NCI-H1105 (cell line): ENCODE measurements at regions not wholly inside any gene's neighbourhood (a gene's known extent, or its start where the extent isn't known, plus 50 kb on each side); places are given as distances from the start of the nearest gene placed in this dataset.

Experiments
- DNase-seq: peaks from one replicate; lab custom pipeline; 2025; lab: John Stamatoyannopoulos, UW

DNA sequence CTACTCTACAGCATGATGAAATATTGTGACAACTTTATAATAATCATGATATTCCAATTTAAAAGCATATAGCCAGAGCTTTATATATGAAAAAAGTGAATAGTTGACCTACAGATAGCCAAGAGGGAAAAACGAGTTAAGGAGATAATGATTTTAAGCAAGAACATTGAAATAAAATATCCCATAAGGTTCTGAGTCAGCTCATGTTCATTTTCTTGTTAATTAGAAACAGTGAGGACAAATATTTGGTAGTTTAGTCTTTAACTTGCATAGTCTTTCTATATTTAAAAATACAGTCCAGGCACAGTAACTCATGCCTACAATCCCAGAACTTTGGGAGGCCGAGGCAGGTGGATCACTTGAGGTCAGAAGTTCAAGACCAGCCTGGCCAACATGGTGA, 55.8 kb upstream of the CDH6 start:
- no peak for DNase-seq

DNA sequence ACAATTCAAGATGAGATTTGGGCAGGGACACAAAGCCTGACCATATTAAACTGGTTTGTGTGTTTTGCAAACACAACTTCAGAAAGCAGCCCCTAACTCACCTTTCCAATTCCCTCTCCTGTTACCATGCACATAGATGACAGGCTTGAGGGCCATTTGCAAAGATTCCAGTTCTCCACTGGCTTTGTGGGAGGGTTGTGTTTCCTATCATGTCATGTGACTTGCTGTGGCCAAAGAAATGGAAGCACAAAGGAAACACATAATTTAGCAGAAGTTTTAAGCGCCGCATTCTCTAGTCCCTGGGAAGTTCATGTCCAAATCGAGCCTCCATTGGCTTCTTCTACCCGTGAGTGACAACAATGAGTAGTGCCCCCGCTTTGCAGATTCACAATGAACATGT, 57.9 kb upstream of the CDH6 start:
- no peak for DNase-seq

DNA sequence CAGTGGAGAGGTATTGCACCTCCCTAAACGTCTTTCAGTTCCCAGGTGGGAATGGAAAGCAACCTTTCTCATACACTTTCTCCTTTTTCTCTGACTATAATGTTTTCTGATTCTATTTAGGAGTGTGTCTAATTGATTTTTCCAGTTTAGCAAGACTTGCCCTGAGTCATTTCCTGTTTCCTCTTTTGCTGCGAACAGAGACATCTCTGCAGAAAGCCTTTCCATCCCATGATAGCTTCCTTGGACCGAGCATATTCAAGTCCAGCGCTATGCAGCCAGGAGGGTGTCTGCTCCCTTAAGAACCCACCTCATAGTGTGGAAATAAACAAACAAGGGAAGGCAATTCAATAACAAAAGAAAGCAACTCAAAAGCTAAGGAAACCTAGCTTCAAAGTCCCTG, 60.0 kb upstream of the CDH6 start:
- DNase-seq = no peak

DNA sequence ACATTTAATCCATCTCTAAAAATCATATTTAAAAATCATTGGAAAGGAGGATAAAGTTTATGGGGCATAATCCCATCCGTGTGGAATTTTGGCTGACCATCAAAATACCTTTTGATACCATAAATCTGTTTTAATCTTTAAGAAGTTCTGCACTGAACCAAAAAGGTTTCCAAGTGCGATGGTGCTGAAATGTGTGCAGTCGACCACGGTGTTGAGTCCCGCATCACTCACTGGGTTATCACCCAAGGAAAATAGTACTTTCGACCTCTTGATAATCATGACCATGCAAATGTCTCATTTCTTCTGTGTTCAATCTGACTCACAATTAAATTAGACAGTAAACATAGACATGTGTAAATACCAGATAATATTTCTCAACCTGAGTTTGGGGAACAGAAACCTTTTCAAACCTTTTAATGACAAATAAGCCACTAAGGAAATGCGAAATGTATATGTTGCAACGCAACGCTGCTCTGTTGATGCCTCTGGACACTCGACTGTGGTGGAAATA, 62.0 kb upstream of the CDH6 start:
- no peak for DNase-seq

DNA sequence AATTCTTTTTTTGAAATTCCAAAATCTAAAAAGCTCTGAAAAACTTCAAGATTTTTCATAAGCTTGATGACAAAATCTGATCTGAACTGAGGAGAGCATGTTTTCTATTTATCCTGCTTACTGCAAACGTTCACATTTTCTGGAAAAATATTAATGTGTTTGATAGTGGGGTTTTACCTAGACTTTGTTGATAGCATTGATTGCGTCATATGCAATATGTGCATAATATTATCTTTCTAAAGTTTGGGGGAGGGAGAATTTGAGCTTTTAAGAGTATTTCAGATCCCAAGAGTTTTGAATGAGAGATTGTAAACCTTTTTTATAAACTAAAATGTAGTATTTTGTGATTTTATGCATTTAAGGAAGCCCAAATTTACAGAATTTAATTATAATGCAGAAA, 62.8 kb upstream of the CDH6 start:
- no peak for DNase-seq

DNA sequence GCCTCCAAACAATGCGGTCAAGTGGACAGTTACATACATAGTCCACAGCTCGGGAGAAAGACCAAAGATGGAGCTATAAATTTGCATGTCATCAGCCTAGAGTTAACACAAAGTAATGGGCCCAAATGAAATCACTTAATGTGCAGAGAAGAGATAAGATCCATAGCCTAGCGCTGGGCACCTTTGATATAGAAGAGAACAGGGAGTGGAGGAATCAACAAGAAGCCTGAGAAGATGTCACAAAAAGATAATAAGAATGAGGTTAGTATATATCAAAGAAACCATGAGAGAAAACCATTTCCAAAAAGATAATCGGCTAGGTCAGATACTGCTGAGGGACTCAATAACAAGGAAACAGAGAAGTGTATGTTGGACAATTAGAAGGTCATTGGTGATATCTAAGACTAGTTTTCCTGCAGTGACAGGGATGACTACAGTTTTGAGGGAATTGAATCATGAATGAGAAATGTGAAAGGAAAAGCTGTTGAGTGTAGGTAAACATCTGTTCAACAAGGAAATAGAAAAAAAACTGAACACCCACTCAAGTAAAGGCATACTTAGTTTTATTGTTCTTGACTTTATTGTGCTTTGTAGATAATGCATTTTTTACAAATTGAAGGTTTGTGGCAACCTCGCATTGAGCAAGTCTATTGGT, 68.7 kb upstream of the CDH6 start:
- no peak for DNase-seq

DNA sequence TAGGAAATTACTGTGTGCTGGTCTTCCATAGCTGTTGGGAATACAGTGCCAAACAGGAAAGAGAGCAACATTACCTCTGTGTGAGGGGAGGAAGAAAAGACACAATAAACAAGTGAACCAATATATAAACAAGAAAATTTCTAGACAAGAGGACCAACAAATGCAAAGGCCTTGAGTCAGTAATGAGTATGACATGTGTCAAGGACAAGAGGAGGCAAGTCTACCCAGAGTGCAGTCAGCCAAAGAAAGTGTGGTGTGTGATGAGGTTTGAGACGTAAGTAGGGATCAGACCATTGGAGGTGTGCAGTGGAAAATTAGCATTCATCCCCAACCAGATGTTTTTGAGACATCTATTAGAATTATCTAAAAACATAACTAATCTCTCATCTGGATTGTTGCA, 69.5 kb upstream of the CDH6 start:
- no peak for DNase-seq

DNA sequence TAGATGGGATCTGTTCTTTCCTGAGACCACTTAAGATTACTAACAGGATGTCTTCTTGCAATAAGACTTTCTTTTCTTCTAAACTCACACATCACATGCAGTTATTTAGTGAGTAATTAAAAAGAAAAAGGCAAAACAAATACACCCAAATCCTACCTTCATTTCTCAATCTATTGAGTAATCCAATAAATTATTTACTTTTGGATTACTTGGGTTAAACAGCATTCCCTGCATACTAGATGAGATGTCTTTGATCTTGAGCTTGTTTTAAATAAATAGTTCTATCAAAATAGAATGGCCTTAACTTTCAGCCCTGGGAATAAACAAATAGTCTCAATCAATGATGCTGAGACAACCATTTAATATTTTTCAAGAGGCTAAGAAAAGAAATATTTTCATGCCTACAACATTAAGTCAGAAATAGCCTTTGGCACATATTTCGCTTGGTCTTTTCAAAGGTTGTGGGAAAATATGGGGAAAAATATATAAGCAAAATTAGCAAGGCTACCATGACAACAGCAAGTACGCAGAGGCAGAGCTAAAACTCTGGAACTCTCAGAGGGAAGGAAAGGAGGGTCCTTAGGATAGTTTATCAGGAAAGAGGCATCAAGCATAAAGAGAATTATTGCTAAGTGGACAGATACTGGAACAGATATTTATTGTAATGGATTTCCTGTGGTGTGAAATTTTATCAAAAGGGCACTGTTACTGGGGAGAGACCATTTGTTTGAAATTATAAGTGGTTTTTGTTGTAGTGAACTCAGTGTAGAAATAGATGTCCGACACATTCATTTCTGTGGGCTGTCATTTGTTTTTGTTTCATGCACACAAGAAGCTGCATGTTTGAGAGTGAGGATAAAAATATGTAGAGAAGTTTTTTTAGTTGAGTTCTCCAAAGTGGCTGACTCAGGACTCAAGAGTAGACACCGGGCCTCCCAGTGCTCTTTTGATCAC, 70.2 kb upstream of the CDH6 start:
- no peak for DNase-seq

DNA sequence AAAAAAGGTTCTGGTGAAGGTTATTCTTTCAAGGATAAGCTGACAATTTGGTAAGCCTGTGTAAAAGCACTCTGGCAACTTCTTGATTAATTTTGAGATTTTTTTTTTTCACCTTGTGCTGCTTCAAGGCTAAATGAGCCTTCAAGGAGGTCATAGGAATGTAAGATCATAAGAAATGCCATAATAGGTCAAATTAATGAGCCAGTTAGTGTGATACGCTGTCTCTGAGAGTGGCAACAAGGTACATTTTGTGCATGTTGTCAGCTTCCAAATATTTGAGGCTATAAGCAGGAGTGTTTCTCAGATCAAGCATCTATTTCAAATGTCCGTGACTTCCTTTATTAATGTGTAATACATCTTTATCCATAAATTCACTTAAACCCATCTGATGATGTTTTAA, 72.3 kb upstream of the CDH6 start:
- no peak for DNase-seq

DNA sequence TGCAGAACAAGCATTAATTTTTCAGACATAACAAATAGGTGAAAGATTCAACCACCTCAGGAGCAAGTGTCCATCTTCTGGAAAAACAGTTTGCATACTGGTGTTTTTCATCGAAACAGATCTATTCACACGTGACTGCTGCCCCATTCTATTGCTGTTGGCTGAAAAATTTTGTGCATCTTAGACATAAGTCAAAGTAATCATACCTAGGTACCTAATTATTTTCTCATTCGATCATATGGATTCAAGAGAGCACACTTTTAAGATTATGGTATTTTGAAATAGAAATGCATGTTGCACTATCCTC, 72.9 kb upstream of the CDH6 start:
- DNase-seq = no peak

DNA sequence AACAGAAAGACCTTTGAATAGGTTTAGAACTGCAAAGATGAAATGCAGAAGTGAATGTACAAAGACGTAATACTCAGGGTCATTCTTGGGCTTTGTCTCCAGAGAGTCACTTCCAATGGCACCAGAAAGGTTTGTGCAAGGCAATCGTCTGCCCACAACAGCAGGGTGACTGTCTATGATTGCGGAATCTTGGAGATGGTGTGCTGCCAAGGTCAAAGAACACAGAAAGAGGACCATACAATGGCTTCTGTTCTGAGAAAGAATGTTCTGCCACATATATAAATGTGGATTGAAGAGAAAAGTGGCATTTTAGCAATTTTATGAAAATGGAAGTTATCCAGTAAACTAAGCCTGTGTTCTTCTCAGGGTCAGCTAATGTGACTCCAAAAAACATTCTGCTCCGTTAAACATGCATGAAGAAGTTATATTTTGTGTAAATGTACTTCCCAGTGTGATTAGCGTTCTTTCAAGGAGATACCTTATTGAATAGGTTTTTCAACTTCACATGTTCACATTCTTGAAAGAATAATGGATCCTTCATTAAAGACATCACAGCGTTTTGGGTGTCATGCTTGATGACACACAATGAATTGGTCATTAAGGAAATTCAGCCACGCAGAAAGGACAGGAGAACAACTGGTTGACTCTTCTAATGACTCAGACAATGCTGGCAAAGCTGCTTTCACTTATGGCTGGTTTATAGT, 73.4 kb upstream of the CDH6 start:
- no peak for DNase-seq

DNA sequence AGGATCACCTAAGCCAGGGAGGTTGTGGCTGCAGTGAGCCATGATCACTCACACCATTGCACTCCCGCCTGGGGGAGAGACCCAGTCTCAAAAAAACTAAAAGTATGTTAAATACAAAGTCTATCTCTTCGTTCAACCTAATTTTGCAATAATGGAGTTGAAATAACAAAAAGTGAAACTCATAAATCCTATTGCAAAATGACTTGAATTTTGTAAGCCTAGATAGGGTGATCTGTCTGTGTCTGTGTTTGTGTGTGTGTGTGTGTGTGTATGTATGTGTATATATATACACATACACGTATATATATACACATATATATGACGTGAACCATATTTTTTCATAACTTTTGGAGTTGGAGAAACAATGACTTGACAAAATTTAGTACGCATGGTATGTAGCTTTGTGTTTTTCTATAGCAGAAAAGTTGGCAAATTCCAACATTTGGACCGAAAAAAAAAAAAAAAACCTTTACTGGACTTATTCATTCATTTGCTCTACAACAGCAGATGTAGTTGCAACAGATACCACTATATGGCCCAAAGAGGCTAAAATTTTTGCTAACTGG, 76.9 kb upstream of the CDH6 start:
- no peak for DNase-seq

DNA sequence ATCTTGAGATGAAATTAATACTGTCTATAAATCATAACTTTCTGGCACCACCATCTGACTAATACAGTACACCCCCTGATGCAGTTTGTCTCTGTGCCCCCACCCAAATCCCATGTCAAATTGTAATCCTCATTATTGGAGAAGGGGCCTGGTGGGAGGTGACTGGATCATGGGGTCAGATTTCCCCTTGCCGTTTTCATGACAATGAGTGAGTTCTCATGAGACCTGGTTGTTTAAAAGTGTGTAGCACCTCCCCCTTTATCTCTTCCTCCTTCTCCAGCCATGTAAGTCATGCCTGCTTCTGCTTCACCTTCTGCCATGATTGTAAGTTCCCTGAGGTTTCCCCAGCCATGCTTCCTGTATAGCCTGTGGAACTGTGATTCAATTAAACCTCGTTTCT, 78.7 kb upstream of the CDH6 start:
- no peak for DNase-seq

DNA sequence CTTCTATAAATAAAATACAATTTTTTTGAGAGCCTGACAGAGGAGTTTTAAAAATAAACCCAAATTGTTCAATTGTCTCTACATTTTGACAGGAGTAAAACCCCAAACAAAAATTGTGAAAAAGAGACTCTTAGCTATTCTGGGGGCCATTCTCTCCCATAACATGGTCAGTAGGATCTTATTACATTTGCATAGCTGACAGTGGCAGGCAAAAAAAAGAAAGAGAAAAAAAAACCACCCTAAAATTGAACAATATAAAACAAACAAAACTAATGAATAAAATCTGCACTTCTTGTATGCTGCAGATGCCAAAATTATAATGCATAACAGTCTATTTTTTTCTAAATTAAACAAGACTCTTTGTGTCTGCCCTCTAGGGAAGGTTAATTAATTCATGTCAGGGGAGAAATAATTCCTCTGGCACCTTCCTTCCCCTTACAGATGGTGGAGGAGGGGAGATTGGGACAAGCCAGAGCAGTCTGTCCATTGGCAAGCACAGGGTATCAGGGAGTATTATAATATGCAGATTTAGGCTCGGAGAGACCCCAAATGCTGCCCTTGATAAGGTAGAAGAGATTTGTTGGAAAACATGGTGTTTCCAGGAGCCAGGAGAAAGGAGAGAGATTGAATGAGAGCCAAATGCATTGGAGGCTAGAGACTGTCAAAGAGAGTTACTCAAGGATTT, 79.7 kb upstream of the CDH6 start:
- DNase-seq = no peak

DNA sequence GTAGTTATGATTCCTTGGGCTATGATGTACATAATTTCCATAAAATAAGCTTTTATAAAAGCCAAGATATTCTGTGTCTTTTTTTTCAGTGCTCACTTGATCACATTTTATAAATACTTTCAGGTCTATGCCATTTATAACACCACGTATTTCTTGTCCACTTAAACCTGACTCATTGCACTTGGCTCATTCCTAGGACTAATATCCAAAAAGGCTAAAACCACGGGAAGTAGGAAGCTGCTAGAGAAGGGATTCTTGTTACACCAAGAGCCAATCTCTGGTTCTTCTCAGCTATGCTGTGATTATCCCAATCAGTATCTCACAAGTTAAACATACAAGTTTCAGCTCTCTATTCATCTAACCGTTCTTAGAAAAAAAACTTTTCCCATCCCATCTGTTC, 80.4 kb upstream of the CDH6 start:
- no peak for DNase-seq

DNA sequence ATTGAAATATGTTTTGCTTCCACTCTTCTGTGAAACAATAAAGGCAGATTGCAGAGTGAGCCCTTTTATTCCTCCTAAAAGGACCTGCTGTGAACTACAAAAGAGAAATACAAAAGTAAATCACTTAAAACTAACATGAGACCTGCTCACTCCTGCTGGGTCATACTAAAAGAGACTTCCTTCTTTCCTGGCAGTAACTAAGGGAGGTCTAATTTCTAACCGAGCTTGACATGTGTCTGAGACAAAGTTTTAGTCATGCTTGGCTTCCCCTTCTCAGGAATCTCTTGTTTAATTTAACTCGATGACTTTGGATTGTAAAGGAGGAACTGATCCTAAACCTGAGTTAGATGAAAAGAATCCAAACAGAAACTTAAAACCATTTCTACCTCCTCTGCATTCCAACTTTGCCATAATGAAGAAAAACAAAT, 86.4 kb upstream of the CDH6 start:
- no peak for DNase-seq

DNA sequence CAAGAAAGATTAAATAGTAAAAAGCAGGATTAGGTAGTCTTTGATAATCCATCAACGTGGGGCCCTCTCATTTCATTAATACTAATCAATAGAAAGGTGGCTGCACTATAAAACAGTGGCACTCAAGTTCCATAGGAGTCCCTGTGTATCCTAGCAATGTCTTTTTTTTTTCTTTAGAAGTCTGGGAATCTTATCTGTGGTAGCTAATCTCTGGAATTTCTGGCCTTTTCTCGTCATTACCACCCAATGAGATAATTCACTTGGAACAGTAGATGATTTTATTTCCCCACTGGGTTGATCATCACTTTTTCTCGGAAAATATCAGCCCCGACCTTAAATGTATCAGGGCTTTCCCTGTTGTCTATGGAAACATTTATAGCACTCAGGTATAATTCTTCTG, 86.8 kb upstream of the CDH6 start:
- no peak for DNase-seq

DNA sequence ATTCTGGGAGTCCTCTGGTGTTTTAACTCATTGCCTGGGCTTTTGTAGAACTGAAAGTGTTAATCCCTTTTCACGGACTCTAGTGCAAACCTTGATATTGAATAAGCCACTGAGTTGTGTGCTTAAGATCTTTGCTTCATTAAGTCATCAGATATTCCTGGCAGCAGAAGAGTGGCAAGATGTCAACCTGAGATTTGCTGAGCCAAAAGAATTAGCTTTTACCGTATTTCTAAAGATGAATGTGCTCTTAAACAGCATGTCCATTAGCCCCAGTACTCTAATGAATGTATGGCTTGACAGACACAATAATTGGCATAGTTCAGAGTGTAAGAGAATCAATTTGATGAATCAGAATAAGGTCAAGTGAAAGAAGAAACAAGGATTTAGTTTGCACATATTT, 87.2 kb upstream of the CDH6 start:
- no peak for DNase-seq

DNA sequence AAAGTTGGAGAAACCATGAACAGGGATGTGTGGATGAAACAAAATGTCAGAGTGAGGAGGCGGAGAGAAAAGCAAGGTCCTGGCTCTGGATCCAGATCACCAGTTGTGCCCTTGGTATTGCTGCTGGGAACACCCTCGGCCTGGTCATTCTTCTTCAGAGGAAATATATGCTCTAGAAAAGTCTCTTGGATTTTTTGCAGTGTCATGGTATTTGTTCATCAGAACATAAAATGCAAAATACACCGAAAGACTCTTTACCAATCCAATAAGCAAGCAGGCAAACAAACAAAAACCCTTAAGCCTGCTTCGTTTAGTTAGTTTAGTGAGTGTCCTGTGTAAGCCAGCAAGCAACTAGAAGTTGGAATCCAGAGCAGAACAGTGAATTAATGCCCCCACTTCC, 88.7 kb upstream of the CDH6 start:
- no peak for DNase-seq

DNA sequence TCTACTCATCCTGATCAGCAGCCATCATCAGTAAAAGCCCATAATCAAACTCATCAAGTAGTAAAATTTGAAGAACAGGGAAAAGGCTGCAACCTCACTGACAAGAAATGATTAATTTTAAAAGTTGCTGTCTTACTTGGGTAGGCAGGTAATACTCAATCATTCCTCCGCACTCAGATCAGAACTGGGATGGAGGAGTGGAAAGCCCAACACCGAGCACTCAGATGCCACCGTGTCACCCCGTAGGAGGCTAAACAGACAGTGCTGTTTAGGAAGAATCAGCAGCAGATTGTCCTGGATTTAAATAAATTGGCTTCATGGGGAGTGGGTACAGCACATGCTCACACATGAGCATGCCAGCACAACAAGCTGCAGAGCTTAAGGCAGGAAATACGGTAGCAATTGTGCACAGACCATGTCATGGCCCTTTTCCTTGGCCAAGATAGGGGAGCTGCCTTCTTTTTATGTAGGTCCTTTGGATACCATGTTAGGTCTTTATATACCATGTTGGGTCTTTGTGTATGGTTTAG, 92.6 kb upstream of the CDH6 start:
- no peak for DNase-seq

DNA sequence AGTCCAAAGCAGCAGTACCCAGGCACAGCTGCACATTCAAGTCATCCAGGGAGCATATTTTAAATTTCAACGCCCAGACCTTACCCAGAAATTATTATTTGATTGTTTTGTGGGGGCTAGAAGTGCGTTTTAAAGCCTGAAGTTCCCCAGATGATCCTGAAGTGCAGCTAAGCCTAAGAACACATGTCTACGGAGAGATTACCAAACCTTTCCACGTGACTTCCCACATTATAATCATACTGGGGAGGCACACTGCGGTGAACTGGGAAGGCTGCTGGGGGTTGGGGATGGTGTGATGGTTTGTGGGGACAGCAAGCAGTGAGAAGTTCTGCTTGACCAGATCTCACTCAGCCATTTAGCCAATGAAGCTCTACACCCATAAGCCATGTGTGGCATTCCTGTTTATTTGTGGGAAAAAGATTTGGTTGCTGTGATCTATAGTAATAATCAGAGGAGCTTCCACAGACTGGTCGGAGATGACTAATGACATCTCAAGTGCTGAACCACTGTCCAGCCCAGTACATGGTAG, 93.4 kb upstream of the CDH6 start:
- no peak for DNase-seq

DNA sequence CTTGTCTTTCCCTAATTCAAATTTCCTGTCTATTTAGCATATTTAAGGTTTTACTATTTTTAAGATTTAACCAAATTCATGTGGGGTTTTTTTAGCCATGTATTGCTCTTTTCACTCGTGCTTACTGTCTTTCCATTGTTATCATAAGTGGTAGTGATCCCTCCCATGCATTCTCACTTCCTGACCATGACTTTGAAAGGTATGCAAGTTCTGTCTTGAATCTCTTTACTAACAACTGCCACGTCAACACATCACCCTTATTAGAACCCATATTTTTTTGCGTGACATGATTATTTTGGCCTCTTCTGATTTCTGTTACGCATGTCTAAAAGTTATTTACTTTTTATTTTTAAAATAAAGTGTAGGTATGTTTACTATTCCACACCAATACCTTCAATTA, 94.7 kb upstream of the CDH6 start:
- no peak for DNase-seq
